ENCODE measurements at regions not wholly inside any gene's neighbourhood (a gene's known extent, or its start where the extent isn't known, plus 50 kb on each side); places are given as distances from the start of the nearest gene placed in this dataset.
"Not testable (repeated sequence)": the region's sequence is repeated elsewhere in the genome, so short reads cannot be mapped to it uniquely, and the experiment has no call there.

DNA sequence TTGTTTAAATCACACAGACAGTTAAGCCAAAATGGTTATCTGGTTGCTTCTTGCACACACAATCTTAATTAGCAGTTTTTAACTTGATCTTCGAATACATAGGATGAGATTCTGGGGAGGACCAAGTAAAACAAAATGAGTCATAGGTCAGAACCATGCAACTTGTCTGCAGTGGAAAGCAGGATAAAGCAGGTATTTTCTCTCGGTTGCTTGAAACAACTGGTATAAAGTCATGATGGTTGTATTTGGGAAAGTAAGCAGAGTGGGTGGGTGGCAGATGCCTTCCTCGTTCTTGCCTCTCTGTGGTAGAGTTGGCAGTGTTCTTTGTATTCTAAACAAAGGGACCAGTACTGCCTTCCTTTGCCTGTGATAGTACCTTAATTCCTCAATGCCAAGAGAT lies 167.0 kb downstream of the COG6 start:
- H3K27ac ChIP-seq: no peak overlapping the region
- ChIA-PET POLR2A (ENCODE audit: low non-redundant PET) (no interaction called here), CTCF (no interaction called here)
- DNase-seq (ENCODE audit: low spot score): no peak
- no peak for TF ChIP-seq CTCF (conservative IDR thresholded peaks at IDR 0.05; ENCODE audit: low read depth)

- TF ChIP-seq CTCF (conservative IDR thresholded peaks at IDR 0.05; ENCODE audit: low read depth): no peak
- ChIA-PET CTCF (no interaction called here), POLR2A (ENCODE audit: low non-redundant PET) (no interaction called here)
- DNase-seq (ENCODE audit: low spot score): no peak
- H3K27ac ChIP-seq: no peak overlapping the region
These were observed 167.7 kb downstream of the COG6 start for GRCh38 chr13:39823063-39823713.

DNA sequence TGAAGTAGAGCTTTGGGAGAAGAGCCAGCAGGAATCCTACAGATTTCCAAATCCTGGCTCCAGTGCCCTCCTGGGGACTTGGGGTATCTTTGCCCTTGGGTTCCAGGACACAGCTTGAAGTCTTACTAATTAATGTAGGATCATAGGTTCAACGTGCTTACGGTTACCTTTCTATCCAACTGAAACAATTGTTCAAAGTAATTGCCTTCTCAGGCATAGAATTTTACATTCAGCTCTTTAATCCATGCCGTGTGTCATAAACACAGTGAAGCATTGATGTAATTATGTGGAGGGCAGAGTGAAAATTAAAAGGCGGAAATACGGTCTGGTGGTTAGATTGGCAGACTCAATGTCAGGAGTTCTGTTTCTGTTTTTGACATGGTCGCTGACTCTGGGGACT lies 170.4 kb downstream of the COG6 start:
- ChIA-PET CTCF (interaction anchor here (0.7 kb wide), 2 partner anchors 860 to 1528 kb away, joined by 3 to 4 read pairs; no protein-coding TSS in a partner anchor), POLR2A (ENCODE audit: low non-redundant PET) (no interaction called here)
- no peak overlapping the region for H3K27ac ChIP-seq
- no peak for TF ChIP-seq CTCF (conservative IDR thresholded peaks at IDR 0.05; ENCODE audit: low read depth)
- DNase-seq (ENCODE audit: low spot score): no peak

- DNase-seq (ENCODE audit: low spot score): no peak
- no peak overlapping the region for H3K27ac ChIP-seq
- CTCF ChIA-PET: no interaction called here
- TF ChIP-seq CTCF (conservative IDR thresholded peaks at IDR 0.05; ENCODE audit: low read depth): no peak
- POLR2A ChIA-PET (ENCODE audit: low non-redundant PET): no interaction called here
These were observed 179.8 kb downstream of the COG6 start for GRCh38 chr13:39835253-39835652.

GRCh38 chr13:39836038-39836437 lies 180.6 kb downstream of the COG6 start:
- no peak for TF ChIP-seq CTCF (conservative IDR thresholded peaks at IDR 0.05; ENCODE audit: low read depth)
- DNase-seq (ENCODE audit: low spot score): peak; percentile 93
- no peak overlapping the region for H3K27ac ChIP-seq
- ChIA-PET CTCF (interaction anchor here (0.7 kb wide), 1 partner anchor 89 kb away, joined by 3 read pairs; no protein-coding TSS in a partner anchor), POLR2A (ENCODE audit: low non-redundant PET) (no interaction called here)

GRCh38 chr13:39837866-39838265 lies 182.4 kb downstream of the COG6 start:
- POLR2A ChIA-PET (ENCODE audit: low non-redundant PET); H3K27ac ChIP-seq; DNase-seq (ENCODE audit: low spot score); CTCF ChIA-PET: not testable (repeated sequence)

GRCh38 chr13:39840201-39840600 lies 184.7 kb downstream of the COG6 start:
- DNase-seq (ENCODE audit: low spot score): no peak
- POLR2A ChIA-PET (ENCODE audit: low non-redundant PET): no interaction called here

More at GRCh38 chr13:39840201-39840600, 184.7 kb downstream of the COG6 start:
- CTCF ChIA-PET: interaction anchor here (0.6 to 1.1 kb wide), 2 partner anchors 17 to 120 kb away, joined by 3 to 5 read pairs; no protein-coding TSS in a partner anchor
- no peak for TF ChIP-seq CTCF (conservative IDR thresholded peaks at IDR 0.05; ENCODE audit: low read depth)
- no peak overlapping the region for H3K27ac ChIP-seq

Measured in RWPE1 (cell line).